ENCODE measurements at regions not wholly inside any gene's neighbourhood (a gene's known extent, or its start where the extent isn't known, plus 50 kb on each side); places are given as distances from the start of the nearest gene placed in this dataset.
"Not testable (repeated sequence)": the region's sequence is repeated elsewhere in the genome, so short reads cannot be mapped to it uniquely, and the experiment has no call there.

DNA sequence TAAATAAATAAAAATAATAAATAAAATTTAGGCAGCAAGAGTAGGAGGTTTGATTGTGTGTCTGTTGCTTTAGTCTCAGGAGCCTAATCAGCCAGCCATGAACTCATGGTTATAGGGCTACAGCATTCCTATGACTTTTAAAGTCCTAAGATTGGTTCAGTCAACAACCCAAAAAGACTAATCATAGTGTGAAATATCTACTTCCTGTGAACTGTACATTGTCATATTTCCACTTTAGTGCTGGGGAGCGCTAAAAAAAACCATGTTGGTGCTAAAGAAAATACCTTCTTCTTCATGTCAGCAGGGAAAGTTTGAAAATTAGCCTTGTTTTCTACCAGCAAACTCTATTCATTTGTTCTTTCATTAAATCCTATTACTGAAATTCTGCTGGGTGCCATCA is 521.6 kb downstream of the RNF144A start:
- no peak for DNase-seq (ENCODE audit: low spot score)
- intact Hi-C loops (cut with DNase I) = no loop called here

DNA sequence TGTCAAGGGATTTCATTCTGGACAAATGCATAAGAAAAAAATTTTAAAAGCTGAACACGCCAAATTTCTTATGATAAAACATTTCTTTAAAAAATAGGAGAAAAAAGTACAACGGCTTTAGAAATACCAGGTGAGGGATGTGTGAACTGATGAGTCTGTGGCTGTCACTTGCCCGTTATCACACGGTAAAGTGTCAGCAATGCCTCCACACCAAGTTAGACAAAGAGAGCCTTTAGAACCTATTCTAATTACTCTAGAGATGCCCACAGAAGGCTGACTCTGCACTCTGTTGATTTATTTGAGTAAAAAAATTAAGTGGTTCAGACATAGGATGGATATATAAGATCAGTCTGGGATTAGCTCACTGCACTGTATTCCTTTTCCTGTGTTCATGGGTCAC is 523.8 kb downstream of the RNF144A start:
- no peak for DNase-seq (ENCODE audit: low spot score)
- intact Hi-C loops (cut with DNase I) = no loop called here

DNA sequence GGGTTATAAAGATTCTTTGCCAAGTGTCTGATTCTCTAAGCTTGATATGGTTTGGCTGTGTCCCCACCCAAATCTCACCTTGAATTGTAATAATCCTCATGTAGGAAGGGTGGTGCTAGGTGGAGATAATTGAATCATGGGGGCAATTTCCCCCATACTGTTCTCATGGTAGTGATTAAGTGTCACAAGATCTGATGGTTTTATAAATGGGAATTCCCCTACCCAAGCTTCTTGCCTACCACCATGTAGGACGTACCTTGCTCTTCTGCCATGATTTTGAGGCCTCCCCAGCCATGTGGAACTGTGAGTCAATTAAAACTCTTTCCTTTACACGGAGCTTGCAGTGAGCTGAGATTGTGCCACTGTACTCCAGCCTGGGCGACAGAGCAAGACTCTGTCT is 524.6 kb downstream of the RNF144A start:
- DNase-seq (ENCODE audit: low spot score); intact Hi-C loops (cut with DNase I): not testable (repeated sequence)

DNA sequence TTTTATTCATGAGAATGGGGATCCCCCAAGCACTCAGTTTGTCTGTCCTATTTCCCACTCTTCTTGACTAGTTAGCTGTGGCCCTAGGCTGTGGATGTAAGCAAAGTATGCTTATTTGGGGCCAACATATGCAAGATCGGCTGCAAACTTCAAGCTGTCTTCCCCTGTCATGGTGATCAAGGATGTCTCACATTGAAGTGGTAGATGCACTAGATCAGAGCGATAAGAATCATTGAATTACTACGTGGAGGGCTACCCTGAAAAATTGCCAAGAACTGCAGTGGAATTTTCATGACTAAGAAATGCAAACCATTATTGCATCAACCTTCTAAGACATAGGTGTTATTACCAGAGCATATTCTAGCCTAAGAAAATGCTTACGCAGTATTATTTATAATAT is 527.4 kb downstream of the RNF144A start:
- DNase-seq (ENCODE audit: low spot score) = no peak
- intact Hi-C loops (cut with DNase I) = no loop called here

DNA sequence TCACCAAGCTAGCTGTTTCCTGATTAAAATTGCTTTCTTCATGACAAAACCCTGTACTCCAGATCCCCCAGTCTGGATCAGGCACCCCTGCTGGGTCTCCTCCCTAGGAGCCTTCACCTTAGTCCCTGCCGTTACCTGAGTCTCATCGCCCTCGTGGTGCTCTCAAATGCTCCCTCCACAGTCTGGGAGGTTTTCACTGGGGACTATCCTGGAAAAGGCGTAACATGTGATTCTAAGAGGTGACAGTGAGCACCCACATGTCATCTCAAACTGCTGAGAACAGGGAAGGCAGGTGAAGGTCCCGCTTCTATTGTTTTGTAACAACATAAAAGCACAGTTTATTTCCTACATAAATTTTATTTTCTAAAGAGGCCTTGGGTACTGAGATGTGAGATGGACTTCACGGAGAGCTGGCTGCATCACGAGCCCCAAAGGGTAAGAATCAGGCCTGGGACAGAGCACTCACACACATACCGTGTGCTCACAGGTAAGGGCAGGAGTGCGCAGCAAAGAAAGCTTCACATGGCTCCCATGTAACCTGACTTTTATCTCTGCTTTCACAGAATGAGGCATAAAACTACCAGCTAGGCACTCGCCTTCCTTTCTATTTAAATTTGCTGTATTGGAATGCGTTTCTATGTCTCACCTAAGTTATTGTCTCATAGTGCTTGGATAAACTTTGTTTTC is 531.5 kb downstream of the RNF144A start:
- intact Hi-C loops (cut with DNase I) = no loop called here

DNA sequence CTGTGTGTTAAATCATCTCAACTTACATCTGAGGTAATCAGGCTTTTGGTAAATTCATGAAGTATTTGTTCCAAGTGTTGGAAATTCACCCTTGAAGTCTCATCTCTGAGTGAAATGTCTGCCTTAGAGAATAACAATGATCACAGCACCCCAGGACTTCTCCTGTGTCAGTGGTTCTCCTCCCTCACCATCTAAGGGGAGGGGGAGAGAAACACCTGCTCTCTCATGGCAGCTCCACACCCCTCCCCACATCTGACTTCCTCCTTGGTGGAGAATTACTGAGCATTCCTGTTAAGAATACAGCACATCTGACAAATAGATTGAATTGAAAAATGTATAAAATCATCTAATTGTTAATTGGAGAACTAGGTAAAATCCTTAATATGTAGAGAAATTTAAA is 532.1 kb downstream of the RNF144A start:
- intact Hi-C loops (cut with DNase I) = no loop called here
- no peak for DNase-seq (ENCODE audit: low spot score)

More for the DNA sequence above, 531.5 kb downstream of the RNF144A start:
- DNase-seq (ENCODE audit: low spot score) = no peak

DNA sequence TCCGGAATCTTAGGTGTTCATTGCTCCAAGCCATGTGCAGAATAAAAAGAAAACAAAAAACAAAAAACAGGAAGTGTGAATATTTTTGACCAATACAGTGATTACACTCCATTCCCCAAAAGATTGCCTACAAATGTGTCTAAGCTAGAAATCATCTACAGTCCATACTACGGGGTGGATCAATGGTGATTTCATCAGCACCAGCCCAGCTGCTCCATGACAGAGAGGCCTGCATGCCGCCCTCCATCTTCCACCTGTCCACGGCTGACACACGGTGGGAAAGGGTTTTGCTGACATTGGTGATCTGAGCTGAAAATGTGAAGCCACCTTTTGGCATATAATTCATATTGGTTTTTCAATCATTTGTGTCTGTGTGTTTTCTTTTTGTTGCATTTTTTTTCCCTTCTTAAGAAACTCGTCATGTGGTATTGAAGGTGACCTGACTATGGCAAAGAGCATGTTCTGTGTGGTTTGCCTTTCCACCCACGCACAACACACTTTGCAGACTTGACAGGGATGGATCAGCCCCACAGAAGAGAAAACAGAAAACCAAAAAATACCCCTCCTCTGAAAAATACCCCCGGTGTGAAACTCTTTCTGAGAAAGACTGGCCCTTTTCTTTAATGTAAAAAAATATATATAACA is 533.1 kb downstream of the RNF144A start:
- intact Hi-C loops (cut with DNase I) = no loop called here

DNA sequence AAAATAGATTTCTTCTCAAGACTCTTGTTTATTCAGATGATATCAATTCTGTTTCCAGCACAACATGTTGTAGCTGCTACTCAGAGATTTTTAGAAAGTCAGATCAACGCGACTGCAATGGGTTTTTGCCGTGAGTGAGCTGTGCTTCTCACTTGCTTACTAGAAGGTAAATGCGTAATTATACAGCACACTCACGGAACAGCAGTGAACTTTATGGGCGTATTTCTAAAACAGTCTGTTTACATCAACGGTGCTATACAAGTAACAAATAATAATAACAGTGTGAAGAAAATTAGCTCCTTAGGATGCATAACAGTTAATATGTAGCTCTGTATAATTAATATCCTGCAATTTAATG is 533.6 kb downstream of the RNF144A start:
- intact Hi-C loops (cut with DNase I) = no loop called here
- no peak for DNase-seq (ENCODE audit: low spot score)

More for the DNA sequence above, 533.1 kb downstream of the RNF144A start:
- no peak for DNase-seq (ENCODE audit: low spot score)

DNA sequence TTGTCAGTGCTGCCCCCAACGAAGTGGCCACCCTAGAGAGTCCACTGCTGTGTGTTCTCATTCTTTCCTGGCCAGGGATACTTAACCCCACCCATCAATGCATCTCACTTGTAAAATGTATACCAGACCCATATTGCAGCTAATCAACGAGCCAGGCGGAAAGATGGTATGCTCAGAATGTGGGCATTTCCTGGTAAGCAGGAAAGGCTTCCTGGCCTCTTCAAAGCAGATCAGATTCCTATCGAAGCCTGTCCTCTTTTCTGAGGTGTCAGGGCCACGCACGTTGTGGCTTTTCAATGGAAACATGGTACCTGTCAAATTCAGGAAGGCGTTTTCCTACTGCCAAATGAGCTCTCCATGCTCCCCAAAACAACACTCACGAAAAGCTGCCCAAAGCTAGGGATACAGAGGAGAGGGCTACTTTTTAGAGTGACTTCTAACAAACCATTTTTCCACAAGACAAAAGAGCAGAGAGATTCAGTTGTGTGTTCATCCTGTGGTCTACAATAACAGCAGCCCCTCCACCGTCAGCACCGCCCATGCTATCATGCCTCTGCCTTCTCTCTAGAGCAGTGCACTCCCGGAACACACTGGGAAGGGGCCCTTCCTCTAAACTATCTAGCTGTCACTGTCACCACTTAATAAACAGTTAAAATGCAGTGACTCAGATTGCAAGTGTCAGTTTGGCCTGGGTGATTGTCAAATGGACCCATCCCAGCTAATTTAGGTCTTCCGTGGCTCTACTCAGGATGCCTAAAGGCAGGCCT is 535.1 kb downstream of the RNF144A start:
- DNase-seq (ENCODE audit: low spot score) = no peak
- intact Hi-C loops (cut with DNase I) = no loop called here

DNA sequence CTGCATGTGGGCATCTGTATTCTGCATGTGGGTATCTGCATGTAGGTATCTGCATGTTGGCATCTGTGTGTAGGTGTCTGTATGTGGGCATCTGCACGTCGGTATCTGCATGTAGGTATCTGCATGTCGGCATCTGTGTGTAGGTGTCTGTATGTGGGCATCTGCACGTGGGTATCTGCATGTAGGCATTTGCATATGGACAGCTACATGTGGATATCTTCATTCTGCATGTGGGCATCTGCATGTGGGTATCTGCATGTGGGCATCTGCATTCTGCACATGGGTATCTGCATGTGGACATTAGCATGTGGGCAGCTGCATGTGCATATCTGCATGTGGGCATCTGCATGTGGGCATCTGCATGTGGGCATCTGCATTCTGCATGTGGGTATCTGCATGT is 537.4 kb downstream of the RNF144A start:
- intact Hi-C loops (cut with DNase I) = no loop called here

DNA sequence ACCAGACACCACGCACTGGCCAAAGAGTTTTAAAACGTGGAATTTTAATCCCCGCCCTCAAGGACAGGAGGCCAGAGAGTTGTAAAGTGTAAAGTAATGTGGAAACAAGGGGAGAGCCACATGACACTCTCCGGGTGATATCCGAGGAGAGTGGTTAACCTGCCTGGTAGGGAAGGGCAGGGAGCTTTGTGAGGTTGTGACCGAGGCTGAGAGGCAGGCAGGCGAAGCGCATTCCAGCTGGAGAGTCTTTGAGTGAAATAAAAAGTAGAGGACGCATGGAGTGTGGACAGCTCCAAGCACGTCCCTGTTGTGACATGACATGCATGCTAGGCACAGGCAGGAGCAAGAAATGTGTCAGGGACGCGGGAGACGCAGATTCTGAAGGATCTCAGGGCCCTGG is 539.5 kb downstream of the RNF144A start:
- intact Hi-C loops (cut with DNase I) = no loop called here
- no peak for DNase-seq (ENCODE audit: low spot score)

More for the DNA sequence above, 537.4 kb downstream of the RNF144A start:
- DNase-seq (ENCODE audit: low spot score) = no peak

DNA sequence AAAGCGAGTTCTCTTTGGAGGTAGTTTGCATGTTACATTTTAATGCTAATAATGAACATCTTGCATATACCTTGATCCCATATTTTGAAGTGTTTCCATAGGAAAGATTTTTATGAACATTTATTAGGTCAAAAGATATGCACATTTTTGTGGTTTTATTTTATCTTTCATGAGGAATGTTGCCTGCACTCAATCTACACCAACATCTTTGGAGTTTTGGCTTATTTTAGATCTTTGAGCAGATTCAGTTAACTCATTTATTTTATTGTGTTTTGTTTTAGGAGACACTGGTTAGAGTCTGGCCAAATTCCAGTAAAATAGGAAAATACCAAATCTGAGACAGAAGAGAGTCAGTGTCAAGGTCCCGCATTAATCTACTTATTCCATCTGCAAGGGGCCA is 540.9 kb downstream of the RNF144A start:
- intact Hi-C loops (cut with DNase I) = no loop called here

DNA sequence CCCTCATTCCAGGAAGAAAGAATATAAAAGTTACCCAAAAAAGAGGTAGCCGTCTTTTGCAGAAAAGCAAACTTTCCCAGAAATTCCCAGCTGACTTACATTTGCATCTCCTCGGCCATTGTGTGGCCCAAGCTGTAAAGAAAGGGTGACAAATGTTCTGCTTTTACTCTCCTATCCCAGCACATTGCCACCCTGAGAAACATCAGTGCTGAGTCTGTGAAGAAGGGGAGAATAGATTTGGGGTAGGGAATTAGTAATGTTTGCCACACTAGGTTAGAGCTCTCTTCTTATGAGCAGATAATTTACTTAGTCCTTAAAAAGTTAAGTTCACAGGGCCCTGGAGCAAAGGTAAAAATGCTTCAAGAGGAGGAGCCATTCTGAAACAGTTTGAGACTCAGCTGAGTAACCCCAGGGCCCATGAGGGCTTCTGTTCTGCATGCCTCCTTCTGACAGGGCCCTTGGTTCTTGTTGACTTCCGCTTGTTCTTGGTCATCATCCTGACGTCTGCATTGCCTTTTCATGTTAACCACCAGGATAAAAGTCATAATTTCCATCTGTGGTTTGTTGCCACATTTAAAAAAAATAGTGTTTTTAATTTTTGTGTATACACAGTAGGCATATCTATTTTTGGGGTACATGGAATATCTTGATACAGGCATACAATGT is 550.7 kb downstream of the RNF144A start:
- intact Hi-C loops (cut with DNase I) = no loop called here
- DNase-seq (ENCODE audit: low spot score) = no peak

More for the DNA sequence above, 540.9 kb downstream of the RNF144A start:
- DNase-seq (ENCODE audit: low spot score) = no peak

DNA sequence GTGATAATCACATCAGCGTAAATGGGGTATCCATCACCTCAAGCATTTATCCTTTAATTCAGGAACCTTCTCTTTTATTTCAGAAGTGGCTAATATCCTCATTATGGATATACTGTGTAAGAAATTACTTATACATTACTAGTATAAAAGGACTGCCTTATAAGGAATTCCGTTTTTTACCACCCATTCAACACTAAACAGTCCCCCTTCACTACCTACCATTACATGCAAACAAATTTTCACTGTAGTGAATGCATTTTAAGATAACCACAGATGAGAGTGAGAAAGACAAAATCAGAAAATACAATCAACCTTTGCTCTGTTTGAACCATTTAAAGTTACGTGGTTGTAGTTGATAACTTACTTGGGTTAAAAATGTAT is 551.2 kb downstream of the RNF144A start:
- no peak for DNase-seq (ENCODE audit: low spot score)
- intact Hi-C loops (cut with DNase I) = no loop called here

DNA sequence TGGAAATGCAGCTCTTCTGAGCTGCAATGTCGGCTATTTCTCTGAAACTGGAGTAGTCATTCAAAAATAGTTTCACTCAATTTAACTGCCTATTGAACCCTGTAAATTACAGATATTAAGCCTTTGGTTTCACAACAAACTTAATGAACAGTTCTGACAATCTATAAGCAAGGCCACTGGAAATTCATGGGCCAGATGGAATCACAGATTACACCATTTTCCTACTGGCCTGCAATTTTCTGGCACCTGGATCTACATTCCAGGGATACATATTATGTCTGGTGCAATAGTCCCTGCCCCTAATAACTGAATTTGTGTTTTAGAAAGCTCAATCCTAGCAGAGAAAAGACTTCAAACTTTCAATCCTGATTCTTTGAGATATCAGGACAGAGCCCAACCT is 551.7 kb downstream of the RNF144A start:
- intact Hi-C loops (cut with DNase I) = no loop called here

DNA sequence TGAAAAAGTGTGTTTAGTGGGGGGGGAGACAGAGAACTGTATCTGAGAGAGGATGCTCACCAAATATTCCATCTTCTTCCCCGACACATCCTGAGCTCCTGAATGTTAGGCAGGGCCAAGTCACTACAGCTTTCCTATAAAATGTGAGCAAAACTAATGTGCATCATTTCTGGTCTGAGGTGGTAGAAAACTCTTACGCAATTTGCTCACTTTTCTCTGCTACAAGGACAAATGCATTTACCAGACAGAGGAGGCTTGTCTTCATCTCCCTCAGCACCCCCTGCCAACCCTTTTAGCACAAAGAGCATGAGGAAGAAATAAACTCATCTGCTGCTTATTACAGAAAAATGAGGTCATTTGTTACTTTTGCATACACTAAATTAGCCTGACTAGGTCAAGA is 554.0 kb downstream of the RNF144A start:
- intact Hi-C loops (cut with DNase I) = no loop called here
- no peak for DNase-seq (ENCODE audit: low spot score)

More for the DNA sequence above, 551.7 kb downstream of the RNF144A start:
- no peak for DNase-seq (ENCODE audit: low spot score)

DNA sequence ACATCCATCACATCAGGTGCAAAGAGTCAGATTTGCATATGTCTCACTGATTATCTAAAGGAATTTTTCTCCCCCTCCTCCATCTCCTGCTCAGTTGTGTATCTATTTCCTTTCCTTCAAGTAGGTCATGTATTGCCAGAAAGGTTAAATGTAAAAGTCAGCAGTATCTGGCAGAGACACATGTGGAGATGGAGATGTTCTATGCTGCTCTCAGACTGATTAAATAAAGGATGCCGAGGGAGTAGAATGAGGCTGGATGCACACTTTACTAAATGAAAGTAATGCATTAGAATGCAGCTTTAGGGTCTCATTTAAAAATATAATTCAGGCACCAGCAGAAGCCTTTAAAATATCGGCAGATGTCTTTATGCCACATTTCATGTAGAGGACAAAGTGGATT is 555.3 kb downstream of the RNF144A start:
- intact Hi-C loops (cut with DNase I) = no loop called here
- DNase-seq (ENCODE audit: low spot score) = no peak

DNA sequence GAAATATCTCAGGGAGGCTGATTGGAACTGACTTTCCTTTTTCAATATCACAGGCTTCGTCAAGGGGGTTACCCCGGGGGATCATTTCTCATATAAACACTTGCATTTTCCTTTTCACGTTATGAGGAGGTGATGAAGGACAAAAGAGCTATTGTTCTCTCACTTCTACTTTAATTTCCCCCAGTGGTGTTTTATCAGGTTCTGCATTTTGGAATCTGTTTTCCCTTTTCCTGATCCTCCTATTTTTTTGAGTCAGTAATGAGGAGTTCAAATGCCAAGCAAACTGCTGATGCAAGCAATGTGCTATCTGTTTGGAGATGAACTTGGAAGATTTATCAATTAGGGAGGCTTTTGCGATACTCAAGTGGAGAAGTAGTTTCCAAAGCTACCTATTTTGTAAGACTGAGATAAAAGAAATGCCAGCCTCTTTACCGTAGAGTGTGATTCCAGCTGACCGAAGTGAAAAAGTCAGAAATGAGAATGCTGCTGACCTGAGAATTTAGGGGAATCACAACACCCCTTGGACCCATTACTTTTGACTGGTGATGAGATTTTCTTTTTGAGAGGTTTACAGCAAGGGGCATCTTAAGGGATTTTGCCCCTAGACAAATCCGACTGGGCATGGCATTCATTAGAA is 556.0 kb downstream of the RNF144A start:
- DNase-seq (ENCODE audit: low spot score) = no peak
- intact Hi-C loops (cut with DNase I) = no loop called here

DNA sequence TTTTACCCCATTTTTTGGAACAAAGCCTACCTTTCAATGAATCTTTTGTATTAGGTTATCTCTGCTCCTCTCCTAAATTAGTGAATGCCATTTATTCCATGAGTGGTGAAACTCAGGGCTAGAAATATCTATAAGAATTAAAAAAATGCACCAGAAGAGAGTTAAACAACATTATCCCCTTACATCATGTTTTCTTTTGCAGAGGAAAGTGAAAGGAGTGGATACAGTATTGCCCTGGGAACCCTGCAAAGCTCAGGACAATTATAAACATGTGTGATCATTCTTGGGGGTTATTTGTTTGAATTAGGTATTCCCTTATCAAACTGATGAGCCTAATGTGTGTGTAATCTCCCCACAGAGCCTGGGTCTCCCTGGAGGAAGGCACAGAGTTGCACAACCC is 559.2 kb downstream of the RNF144A start:
- intact Hi-C loops (cut with DNase I) = no loop called here
- DNase-seq (ENCODE audit: low spot score) = no peak

DNA sequence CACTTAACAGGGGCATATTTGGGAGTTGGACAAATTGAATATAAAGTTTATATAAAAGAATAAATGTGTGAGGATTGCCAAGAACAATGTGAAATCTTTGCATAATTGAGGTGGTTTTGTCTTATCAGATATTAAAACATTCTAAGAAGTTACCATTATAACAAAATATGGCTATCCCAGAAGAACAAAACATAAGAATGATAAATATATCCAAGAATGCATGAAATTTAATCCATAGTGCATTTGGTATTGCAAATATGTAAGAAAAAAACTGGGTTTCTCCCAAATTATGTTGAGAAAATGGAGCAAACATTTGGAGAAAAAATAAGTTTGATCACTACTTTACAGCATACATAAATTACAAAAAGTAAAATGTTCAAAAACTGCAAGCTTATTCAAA is 562.4 kb downstream of the RNF144A start:
- intact Hi-C loops (cut with DNase I) = no loop called here
- DNase-seq (ENCODE audit: low spot score) = no peak

Data from cardiac septum (tissue), 1 donor.